Activated T-cell treated with anti-CD3 and anti-CD28 coated beads, Interleukin-2, amount 50 U/mL, for 4 hours (primary cell): ENCODE measurements at regions not wholly inside any gene's neighbourhood (a gene's known extent, or its start where the extent isn't known, plus 50 kb on each side); places are given as distances from the start of the nearest gene placed in this dataset.

Source experiments
- ATAC-seq, 2 donors: fragments of 200-7000 bp; cut with Tn5 transposase; one replicate each; pipeline ENCODE4 v1.10.0; 2021
- DNase-seq: peaks from one replicate; pipeline ENCODE4 v3.0.0-alpha.2; 2020
- H3K27me3 Mint-ChIP-seq: one replicate; pipeline ENCODE4 v1.8.0; 2021; ENCODE audit warnings: low read depth, mixed read lengths
- H3K36me3 Mint-ChIP-seq: one replicate; pipeline ENCODE4 v1.8.0; 2022; ENCODE audit warnings: mixed read lengths; ENCODE audit not compliant: insufficient read depth
- H3K4me1 Mint-ChIP-seq: one replicate; pipeline ENCODE4 v1.8.0; 2021; ENCODE audit warnings: low read depth, mixed read lengths
- H3K4me3 Mint-ChIP-seq: one replicate; pipeline ENCODE4 v1.8.0; 2021; ENCODE audit warnings: mild to moderate bottlenecking, moderate library complexity, mixed read lengths
- H3K9me3 Mint-ChIP-seq: one replicate; pipeline ENCODE4 v1.8.0; 2021; ENCODE audit warnings: mixed read lengths

GRCh38 chr11:71304045-71304444 is 51.7 kb upstream of the SHANK2 start:
- DNase-seq (no peak), ATAC-seq (no peak)
- Mint-ChIP-seq H3K27me3 (peaks cover 9% of the 10 kb centered on the region), H3K4me3 (no peak overlapping the region), H3K4me1 (no peaks in the 10 kb centered on the region), H3K9me3 (no peaks in the 10 kb centered on the region), H3K36me3 (no peaks in the 10 kb centered on the region)

DNA sequence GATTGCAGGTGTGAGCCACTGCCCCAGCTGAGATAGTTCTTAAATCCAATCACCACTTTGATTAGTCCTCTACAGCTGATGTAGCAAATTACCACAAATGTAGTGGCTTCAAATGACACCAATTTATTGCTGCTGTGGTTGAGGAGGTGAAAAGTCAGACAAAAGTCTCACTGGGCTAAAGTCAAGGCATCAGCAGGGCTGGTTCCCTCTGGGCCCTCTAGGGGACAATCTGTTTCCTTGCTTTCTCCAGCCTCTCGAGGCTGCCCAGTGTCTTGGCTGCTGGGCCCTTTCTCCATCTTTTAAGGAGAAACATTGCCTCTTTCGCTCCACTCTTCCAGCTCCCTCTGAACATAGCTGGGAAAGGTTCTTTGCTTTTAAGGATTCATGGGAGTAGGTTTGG is 50.5 kb upstream of the SHANK2 start:
- Mint-ChIP-seq H3K36me3 (no peaks in the 10 kb centered on the region), H3K9me3 (no peaks in the 10 kb centered on the region), H3K27me3 (peaks cover 11% of the 10 kb centered on the region), H3K4me3 (no peak overlapping the region), H3K4me1 (no peaks in the 10 kb centered on the region)
- DNase-seq, result no peak
- ATAC-seq, result no peak

DNA sequence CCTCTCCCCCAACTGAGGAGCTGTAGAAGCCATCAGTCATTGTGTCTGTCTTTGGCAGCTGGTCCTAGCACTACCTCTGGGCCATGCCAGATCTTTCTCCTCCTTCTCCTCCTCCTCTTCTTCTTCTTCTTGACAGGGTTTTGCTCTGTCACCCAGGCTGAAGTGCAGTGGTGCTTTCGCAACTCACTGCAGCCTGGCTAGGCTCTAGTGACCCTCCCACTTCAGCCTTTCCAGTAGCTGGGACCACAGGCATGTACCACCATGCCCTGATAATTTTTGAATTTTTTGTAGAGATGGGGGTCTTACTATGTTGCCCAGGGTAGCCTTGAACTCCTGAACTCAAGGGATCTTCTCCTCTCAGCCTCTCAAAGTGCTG is 50.1 kb upstream of the SHANK2 start:
- Mint-ChIP-seq H3K9me3 (no peaks in the 10 kb centered on the region), H3K36me3 (no peaks in the 10 kb centered on the region), H3K4me1 (no peaks in the 10 kb centered on the region), H3K27me3 (peaks cover 11% of the 10 kb centered on the region), H3K4me3 (no peak overlapping the region)
- no peak for DNase-seq
- no peak for ATAC-seq
